ENCODE measurements at regions not wholly inside any gene's neighbourhood (a gene's known extent, or its start where the extent isn't known, plus 50 kb on each side); places are given as distances from the start of the nearest gene placed in this dataset.

GRCh38 chr3:21238661-21239060, 512.3 kb downstream of the ZNF385D start:
- TF ChIP-seq POLR2AphosphoS5 (IDR thresholded peaks at IDR 0.05; ENCODE audit: low read depth, low read length) (no peak), TCF7L2 (IDR thresholded peaks at IDR 0.05; ENCODE audit: low read depth, low read length) (no peak), SIN3A (IDR thresholded peaks at IDR 0.05; ENCODE audit: borderline replicate concordance, insufficient read depth, low read depth, low read length) (no peak), CTCF (IDR thresholded peaks at IDR 0.05) (no peak)
- TF ChIP-seq, protein P1, sequence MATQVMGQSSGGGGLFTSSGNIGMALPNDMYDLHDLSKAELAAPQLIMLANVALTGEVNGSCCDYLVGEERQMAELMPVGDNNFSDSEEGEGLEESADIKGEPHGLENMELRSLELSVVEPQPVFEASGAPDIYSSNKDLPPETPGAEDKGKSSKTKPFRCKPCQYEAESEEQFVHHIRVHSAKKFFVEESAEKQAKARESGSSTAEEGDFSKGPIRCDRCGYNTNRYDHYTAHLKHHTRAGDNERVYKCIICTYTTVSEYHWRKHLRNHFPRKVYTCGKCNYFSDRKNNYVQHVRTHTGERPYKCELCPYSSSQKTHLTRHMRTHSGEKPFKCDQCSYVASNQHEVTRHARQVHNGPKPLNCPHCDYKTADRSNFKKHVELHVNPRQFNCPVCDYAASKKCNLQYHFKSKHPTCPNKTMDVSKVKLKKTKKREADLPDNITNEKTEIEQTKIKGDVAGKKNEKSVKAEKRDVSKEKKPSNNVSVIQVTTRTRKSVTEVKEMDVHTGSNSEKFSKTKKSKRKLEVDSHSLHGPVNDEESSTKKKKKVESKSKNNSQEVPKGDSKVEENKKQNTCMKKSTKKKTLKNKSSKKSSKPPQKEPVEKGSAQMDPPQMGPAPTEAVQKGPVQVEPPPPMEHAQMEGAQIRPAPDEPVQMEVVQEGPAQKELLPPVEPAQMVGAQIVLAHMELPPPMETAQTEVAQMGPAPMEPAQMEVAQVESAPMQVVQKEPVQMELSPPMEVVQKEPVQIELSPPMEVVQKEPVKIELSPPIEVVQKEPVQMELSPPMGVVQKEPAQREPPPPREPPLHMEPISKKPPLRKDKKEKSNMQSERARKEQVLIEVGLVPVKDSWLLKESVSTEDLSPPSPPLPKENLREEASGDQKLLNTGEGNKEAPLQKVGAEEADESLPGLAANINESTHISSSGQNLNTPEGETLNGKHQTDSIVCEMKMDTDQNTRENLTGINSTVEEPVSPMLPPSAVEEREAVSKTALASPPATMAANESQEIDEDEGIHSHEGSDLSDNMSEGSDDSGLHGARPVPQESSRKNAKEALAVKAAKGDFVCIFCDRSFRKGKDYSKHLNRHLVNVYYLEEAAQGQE (IDR thresholded peaks at IDR 0.05; ENCODE audit: insufficient read depth in 1 of 2, low read depth in 2 of 2, low read length in 1 of 2), result no peak

Data from Panc1 (cell line).